IPS DF 19.7 (cell line): ENCODE measurements at regions not wholly inside any gene's neighbourhood (a gene's known extent, or its start where the extent isn't known, plus 50 kb on each side); places are given as distances from the start of the nearest gene placed in this dataset.
A peak's percentile ranks its signal among the peaks of the same experiment; 100 is the strongest.

Experiments used
- DNase-seq: peaks from one replicate; pipeline ENCODE4 v3.0.0-alpha.2; 2013; ENCODE audit warnings: low read depth, low spot score

- no peak for DNase-seq
Observed at GRCh38 chr12:92032101-92032500, 113.5 kb downstream of the BTG1 start.

DNA sequence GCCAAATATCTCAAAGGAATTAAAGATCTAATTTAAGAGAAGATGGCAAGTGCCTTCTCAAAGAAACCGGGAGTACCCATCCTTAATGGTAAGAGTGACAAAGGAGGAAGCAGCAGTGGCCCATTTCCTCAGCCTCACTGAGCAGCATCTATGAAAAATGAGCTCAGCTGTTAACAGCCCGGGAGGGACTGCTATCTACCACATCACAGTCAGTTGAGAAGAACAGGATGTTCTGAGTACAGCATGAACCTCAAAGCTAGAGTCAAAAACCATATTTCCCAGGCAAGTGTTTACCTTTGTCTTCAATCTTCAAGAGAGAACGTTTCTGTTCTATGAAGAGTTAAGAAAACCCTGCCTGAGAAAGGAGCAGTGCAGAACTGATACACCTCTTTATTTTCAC is 115.0 kb downstream of the BTG1 start:
- DNase-seq = no peak

- DNase-seq = no peak
Observed at GRCh38 chr12:92029902-92030586, 115.6 kb downstream of the BTG1 start.

DNA sequence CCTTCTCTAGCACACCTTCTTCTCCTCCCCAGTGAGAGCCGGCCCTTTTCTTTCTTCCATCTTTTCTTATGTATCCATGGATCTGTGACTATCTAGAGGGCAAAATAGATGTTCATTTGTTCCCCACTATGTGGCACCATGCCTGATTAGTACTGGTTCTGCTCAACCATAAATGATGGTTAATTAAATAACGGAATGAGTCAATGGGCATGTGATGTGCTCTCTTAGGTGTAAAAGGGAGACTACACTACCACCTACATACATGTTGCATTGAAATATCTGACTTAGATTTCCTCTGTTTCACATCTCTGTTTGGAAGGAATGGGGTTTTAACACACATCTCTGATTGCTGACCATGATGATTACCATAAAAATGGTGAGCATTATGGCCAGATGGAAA is 116.5 kb downstream of the BTG1 start:
- DNase-seq = no peak

DNA sequence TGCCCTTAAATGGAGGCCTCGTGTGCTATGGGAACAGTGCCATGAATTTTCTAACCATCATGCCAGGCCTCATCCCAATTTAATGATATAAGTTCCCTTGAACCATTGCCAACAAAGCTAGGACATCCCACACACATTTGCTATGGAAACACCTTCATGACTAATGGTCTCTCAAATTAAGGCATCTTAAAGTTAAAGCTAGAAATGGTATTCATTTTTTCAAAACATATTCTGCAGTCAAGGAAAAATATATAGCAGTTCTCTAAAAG is 117.3 kb downstream of the BTG1 start:
- no peak for DNase-seq

DNA sequence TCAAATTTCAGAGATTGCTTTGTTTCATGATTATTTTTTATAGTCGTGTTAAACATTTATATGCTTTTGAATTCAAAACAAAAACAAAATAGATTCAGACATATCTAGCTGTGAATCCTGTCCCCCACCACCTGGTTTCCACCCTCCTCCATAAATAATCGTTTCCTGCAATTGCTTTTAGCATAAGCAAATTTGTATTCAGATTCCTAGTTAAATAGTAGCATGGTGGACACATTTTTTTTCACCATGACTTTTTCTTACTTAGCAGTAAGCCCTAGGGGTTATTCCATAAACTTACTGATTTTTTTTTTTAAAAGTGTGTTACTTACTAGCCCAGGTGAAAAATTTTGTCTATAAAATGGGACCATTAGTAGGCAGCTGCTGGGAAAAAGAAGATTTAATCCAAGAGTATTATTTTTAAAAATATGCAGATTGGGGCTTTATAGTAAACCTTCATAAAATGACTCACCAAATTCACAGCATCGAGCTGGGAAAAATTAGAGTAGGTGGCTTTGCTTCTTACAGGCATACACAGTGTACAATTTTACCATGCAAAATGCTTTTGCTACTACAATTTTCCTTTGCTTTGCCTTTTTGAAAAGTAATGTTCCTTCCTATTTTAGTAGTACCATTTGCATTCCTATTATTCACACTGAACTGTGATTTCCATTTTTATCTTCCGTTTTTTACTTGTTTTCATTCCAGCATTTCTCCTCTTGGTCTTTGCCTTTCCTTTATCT is 117.8 kb downstream of the BTG1 start:
- DNase-seq = no peak

- no peak for DNase-seq
Observed at GRCh38 chr12:92027243-92027642, 118.4 kb downstream of the BTG1 start.

DNA sequence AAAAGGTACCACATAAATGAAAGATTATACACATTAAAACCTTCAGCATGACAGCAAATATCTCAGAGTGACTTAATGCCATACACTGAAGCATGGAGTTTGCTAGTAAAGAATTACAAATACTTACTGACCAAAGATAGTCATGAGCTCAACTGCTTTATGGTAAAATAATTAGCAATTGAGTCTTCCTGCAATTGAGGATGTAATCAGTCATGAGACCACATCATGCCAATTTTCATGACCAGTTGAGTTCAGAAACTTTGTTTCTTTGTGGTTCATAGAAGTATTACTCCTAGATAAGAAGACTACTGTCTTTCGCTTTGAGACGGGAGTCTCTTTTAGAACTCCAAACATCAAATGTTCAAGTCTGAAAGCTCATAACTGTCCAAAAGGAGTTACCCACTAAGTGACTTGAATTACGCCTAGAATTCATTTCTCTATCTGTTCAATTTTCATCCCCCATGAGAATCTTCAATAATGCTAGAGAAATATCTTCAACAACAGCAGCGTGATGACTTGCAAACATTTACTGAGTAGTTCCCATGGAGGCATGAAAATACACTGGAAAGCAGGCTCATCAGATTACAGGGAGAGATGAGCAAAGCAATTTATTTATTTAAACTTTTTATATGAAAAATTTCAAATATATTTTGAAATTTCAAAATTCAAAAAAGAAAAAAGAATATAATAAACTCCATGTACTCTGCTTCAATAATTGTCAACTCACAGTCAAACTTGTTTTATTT is 120.0 kb downstream of the BTG1 start:
- DNase-seq = no peak

GRCh38 chr12:92022093-92022492 is 123.6 kb downstream of the BTG1 start:
- no peak for DNase-seq

DNA sequence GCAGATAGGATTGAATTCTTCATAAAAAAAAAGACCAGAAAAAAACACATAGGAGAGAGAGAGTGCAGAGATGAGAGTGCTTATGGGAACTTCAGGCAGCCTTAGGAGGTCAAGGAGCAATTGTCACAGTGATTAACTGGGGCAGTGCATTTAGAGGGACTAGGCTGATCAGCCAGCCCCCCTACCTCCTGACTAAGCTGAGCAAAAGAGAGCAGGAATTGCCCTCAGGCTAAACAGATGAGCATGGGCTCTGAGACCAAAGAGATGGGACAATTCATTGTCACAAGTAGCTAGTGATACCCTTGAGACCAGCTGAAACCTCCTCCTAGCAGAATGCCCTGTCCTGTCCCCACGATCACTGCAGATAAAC is 124.0 kb downstream of the BTG1 start:
- DNase-seq = peak; percentile 38

DNA sequence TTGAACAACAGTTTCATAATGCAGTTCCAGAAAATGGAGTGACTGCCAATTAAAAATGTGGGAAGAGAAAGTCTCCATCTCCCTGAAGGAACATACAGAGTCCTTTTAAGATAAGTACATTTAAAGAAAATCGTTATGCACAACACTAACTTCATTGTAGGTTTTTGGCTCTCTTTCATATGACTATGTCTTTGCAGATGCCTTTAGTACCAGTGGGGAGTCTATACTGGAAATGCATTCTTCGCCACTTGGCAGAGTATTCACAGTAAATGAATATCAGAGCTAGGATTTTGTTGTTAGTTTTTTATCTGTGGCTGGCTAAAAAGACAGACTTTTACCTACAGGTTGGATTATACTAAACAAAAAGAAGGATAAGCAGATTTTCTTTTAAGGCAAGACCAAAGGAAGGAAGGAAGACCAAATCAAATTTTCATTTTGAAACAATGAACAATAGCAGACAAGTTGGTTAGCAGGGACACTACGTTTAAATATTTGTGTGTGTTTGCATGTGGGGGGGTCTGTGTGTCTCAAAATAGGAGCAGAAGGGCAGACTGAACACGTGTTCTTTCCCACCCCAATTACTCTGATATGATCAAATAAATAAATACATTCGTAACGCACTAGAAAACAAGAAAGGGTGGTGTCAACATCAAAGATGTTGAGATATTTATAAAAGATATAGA is 124.5 kb downstream of the BTG1 start:
- DNase-seq = no peak

GRCh38 chr12:92019491-92020277 is 126.0 kb downstream of the BTG1 start:
- no peak for DNase-seq

GRCh38 chr12:92012691-92013090 is 133.0 kb downstream of the BTG1 start:
- no peak for DNase-seq

DNA sequence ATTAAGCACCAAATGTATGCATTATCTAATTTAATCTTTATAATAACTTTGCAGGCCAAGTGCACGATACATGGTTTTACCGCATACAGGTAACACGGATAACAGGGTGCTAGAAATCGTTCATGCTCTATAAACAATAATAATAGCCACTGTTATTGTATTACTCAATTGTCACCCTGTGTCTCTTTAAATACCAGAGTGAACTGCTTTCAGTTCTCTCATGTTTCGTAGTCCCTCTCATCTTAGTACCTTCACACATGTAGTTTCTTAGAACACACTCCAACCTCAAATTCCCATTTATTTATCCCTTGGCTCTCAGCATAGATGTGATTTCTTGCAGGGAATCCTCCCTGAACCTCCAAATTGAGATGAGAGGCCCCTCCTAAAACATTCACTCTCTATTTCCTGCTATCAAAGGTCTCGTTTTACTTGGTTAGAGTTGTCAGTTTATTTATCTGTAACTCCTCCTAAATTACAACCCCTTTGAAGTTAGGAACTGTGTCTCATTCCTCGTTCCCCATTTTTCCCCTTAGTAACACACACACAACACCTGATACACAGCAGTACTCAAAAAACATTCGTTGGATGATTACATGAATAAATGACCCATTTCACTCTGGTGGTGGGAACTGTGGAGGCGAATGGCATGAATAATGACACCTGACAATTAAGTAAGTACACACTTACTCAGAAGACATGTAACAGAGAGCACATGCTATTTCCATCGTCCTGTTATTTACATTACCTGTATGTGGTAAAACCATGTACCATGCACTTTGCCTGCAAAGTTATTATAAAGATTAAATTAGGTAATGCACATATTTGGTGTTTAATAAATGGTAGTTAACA is 134.6 kb downstream of the BTG1 start:
- no peak for DNase-seq

- DNase-seq = no peak
Observed at GRCh38 chr12:92010368-92010767, 135.3 kb downstream of the BTG1 start.

DNA sequence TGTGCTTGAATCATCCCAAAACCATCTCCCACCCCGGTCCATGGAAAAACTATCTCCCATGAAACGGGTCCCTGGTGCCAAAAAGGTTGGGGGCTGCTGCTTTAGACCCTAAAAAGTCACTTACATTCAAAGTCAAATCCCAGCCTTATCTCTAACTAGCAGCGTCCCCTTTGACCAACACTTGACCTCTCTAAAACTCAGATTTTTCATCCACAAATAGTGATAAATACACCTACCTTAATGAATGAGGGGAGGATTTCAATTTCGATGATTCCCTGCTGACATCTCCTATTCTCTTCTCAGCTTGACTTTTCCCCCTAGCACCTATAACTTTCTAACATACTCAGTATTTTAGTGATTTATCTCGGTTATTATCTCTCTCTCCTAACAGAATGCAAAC is 137.3 kb downstream of the BTG1 start:
- no peak for DNase-seq

DNA sequence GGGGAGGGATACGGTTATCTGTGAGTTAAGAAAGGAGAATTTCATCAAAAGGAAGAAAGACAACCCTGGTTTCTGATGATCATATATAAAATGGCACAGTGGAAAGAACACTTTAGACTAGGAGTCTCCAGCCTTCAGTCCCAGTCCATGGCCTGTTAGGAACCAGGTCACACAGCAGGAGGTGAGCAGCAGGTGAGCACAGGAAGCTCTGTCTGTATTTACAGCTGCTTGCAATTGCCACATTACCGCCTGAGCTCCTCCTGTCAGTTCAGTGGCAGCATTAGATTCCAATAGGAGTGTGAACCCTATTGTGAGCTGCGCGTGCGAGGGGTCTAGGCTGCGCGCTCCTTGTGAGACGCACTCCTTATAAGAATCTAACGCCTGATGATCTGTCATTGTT is 137.9 kb downstream of the BTG1 start:
- no peak for DNase-seq

DNA sequence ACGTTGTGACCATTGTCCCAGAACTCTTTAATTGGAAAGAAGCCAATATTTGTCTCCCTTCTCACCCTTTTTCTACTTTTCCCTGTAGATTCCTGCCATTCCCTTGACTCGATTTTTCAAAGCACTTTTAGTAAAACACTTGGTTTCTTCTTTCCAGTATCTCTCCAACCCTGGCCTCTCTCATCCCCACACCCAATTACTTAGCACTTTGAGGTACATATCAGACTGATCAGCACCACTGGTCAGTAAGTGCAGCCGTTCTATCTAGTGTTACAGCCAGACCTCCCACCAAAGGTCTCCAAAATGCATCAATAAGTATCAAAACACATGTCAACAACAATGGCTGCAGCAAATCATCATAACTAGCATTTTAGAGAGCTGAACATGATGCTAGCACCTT is 141.9 kb downstream of the BTG1 start:
- no peak for DNase-seq

DNA sequence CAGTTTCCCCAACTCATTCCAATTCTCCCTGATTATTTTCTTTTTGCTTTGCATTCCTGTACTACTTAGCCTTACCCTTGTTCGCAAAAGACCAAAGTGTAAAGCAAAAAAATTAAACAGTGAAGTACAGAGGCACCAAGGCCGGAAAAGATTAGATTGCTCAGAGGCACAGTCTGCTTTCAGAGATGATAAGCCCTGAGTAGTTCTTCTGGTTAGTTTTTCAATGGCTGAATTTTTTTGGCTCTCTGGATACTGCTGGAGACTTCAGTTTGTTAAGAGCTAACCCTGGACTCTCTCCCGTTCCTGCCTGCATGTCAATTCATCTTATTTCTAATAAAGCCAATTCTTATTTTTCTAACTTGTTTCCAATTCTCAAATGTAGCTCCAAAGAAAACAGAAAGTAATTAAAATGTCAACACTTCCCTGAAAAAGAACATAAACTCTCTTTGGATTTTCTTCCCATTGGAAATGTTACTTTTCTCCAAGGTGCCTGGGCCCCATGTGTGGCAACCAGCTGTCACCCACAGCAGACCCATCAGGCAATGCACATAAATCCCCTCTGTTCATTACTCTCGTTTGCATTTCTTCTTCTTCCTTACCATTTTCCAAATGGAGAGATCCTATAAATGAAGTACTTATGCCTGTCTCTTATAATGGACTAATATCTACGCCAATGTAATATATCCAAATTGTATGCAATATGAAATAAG is 142.8 kb downstream of the BTG1 start:
- no peak for DNase-seq

- DNase-seq = no peak
Observed at GRCh38 chr12:92002195-92002649, 143.4 kb downstream of the BTG1 start.
